Smooth muscle cell (in vitro differentiated cells): ENCODE measurements at regions not wholly inside any gene's neighbourhood (a gene's known extent, or its start where the extent isn't known, plus 50 kb on each side); places are given as distances from the start of the nearest gene placed in this dataset.
A peak's percentile ranks its signal among the peaks of the same experiment; 100 is the strongest.

Source experiments
- DNase-seq: peaks from one replicate; lab custom pipeline; 2025; ENCODE audit not compliant: unreplicated experiment; lab: John Stamatoyannopoulos, UW
- H2AFZ ChIP-seq: fragments of 200-600 bp; sonication (generic); 2 replicates; pipeline ENCODE4 v1.6.0; 2016; ENCODE audit warnings: antibody characterized with exemption, low read depth, mild to moderate bottlenecking
- H3F3A ChIP-seq: fragments of 200-600 bp; sonication (generic); 2 replicates; pipeline ENCODE4 v1.6.0; 2017; ENCODE audit warnings: antibody characterized with exemption, low read depth
- H3K27ac ChIP-seq: fragments of 200-600 bp; sonication (generic); 2 replicates; pipeline ENCODE4 v1.5.1; 2016; ENCODE audit warnings: low read depth, mild to moderate bottlenecking
- H3K27me3 ChIP-seq: fragments of 200-600 bp; sonication (generic); 2 replicates; pipeline ENCODE4 v1.6.1; 2016; ENCODE audit warnings: low read depth, mild to moderate bottlenecking
- H3K36me3 ChIP-seq: fragments of 200-600 bp; sonication (generic); 2 replicates; pipeline ENCODE4 v1.5.1; 2016; ENCODE audit warnings: low read depth
- H3K4me1 ChIP-seq: fragments of 200-600 bp; sonication (generic); 2 replicates; pipeline ENCODE4 v1.5.1; 2016; ENCODE audit warnings: low read depth
- H3K4me2 ChIP-seq: fragments of 200-600 bp; sonication (generic); 2 replicates; pipeline ENCODE4 v1.6.0; 2016; ENCODE audit warnings: mild to moderate bottlenecking
- H3K4me3 ChIP-seq: fragments of 200-600 bp; sonication (generic); 2 replicates; pipeline ENCODE4 v1.5.1; 2016; ENCODE audit warnings: mild to moderate bottlenecking
- H3K79me2 ChIP-seq: fragments of 200-600 bp; sonication (generic); 2 replicates; pipeline ENCODE4 v1.6.0; 2016; ENCODE audit warnings: low read depth, mild to moderate bottlenecking
- H3K9ac ChIP-seq: fragments of 200-600 bp; sonication (generic); 2 replicates; pipeline ENCODE4 v1.6.0; 2016; ENCODE audit warnings: low read depth
- H3K9me3 ChIP-seq: fragments of 200-600 bp; sonication (generic); replicated peaks from 2 replicates; pipeline ENCODE4 v1.5.1; 2016; ENCODE audit warnings: low read depth
- H4K20me1 ChIP-seq: fragments of 200-600 bp; sonication (generic); 2 replicates; pipeline ENCODE4 v1.6.0; 2016; ENCODE audit warnings: low read depth
- CTCF ChIP-seq: fragments of 200-600 bp; sonication (generic); IDR thresholded peaks from 2 replicates; pipeline ENCODE4 v1.5.1; 2017; ENCODE audit warnings: borderline replicate concordance, mild to moderate bottlenecking, antibody characterized with exemption; ENCODE audit not compliant: insufficient read depth, poor library complexity, severe bottlenecking
- WGBS: methylation state at CpG from one replicate; pipeline ENCODE4 v1.1.7; 2016; ENCODE audit warnings: low lambda C conversion rate; 5-methylcytosine and 5-hydroxymethylcytosine counted together

GRCh38 chr10:117936141-117936540, 110.6 kb downstream of the RAB11FIP2 start:
- Histone ChIP-seq H3K36me3 (no peaks in the 10 kb centered on the region), H3K79me2 (no peaks in the 10 kb centered on the region), H3K9me3 (no peaks in the 10 kb centered on the region), H3K27me3 (peaks cover 9% of the 10 kb centered on the region), H3F3A (no peaks in the 10 kb centered on the region), H3K4me1 (peaks cover 3% of the 10 kb centered on the region), H3K9ac (peak overlapping the region; percentile 36), H3K4me3 (no peak overlapping the region), H4K20me1 (no peaks in the 10 kb centered on the region), H3K27ac (peak overlapping the region; percentile 55), H2AFZ (peak overlapping the region; percentile 93), H3K4me2 (peak overlapping the region; percentile 59)
- peak; percentile 5 for DNase-seq
- 36% methylated on average over 9 of the region's 9 CpGs for WGBS
- no peak for TF ChIP-seq CTCF

- Histone ChIP-seq H4K20me1 (no peaks in the 10 kb centered on the region), H3K9me3 (no peaks in the 10 kb centered on the region), H3K9ac (peak overlapping the region; percentile 36), H3K27me3 (peaks cover 9% of the 10 kb centered on the region), H3F3A (no peaks in the 10 kb centered on the region), H3K4me3 (no peak overlapping the region), H3K4me2 (peak overlapping the region; percentile 59), H3K79me2 (no peaks in the 10 kb centered on the region), H3K36me3 (no peaks in the 10 kb centered on the region), H3K27ac (peak overlapping the region; percentile 55), H2AFZ (peak overlapping the region; percentile 93), H3K4me1 (peaks cover 3% of the 10 kb centered on the region)
- TF ChIP-seq CTCF: no peak
- WGBS: 81% methylated on average over 4 of the region's 4 CpGs
- DNase-seq: no peak
These were observed 110.2 kb downstream of the RAB11FIP2 start for GRCh38 chr10:117936566-117936965.

- peaks cover 9% of the 10 kb centered on the region for H3K27me3 ChIP-seq
- H3F3A ChIP-seq: no peaks in the 10 kb centered on the region
- no peak overlapping the region for H3K9ac ChIP-seq
- no peaks in the 10 kb centered on the region for H3K9me3 ChIP-seq
- 93% methylated on average over 3 of the region's 3 CpGs for WGBS
- no peak for TF ChIP-seq CTCF
- no peaks in the 10 kb centered on the region for H4K20me1 ChIP-seq
- peaks cover 3% of the 10 kb centered on the region for H3K4me1 ChIP-seq
- no peak overlapping the region for H3K4me3 ChIP-seq
- DNase-seq: no peak
- no peak overlapping the region for H3K4me2 ChIP-seq
- peak overlapping the region; percentile 55 for H3K27ac ChIP-seq
- no peaks in the 10 kb centered on the region for H3K36me3 ChIP-seq
- no peak overlapping the region for H2AFZ ChIP-seq
- H3K79me2 ChIP-seq: no peaks in the 10 kb centered on the region
These were observed 109.8 kb downstream of the RAB11FIP2 start for GRCh38 chr10:117936976-117937375.

- Histone ChIP-seq H3F3A (no peaks in the 10 kb centered on the region), H3K9ac (no peak overlapping the region)
- WGBS: 85% methylated on average over 4 of the region's 4 CpGs
These were observed 108.6 kb downstream of the RAB11FIP2 start for GRCh38 chr10:117938104-117938503.

More at GRCh38 chr10:117938104-117938503, 108.6 kb downstream of the RAB11FIP2 start:
- Histone ChIP-seq H3K79me2 (no peaks in the 10 kb centered on the region), H3K4me2 (no peak overlapping the region), H3K9me3 (no peaks in the 10 kb centered on the region), H2AFZ (no peak overlapping the region), H3K4me3 (no peak overlapping the region), H3K27ac (no peak overlapping the region), H3K27me3 (peaks cover 9% of the 10 kb centered on the region), H4K20me1 (no peaks in the 10 kb centered on the region), H3K36me3 (no peaks in the 10 kb centered on the region), H3K4me1 (peaks cover 3% of the 10 kb centered on the region)
- no peak for DNase-seq
- no peak for TF ChIP-seq CTCF
